CD1c-positive myeloid dendritic cell (primary cell): ENCODE measurements at regions not wholly inside any gene's neighbourhood (a gene's known extent, or its start where the extent isn't known, plus 50 kb on each side); places are given as distances from the start of the nearest gene placed in this dataset.

Experiments
- DNase-seq: peaks from one replicate; pipeline ENCODE4 v3.0.0-alpha.2; 2016; ENCODE audit errors: extremely low spot score

GRCh38 chr15:94893091-94893490 is 661.7 kb downstream of the MCTP2 start:
- no peak for DNase-seq

GRCh38 chr15:94894056-94894455 is 662.7 kb downstream of the MCTP2 start:
- no peak for DNase-seq

- no peak for DNase-seq
Observed at GRCh38 chr15:94909510-94909909, 678.1 kb downstream of the MCTP2 start.

- DNase-seq, result no peak
Observed at GRCh38 chr15:94910166-94910565, 678.8 kb downstream of the MCTP2 start.

- no peak for DNase-seq
Observed at GRCh38 chr15:94912760-94913159, 681.4 kb downstream of the MCTP2 start.

- DNase-seq, result no peak
Observed at GRCh38 chr15:94917068-94917467, 685.7 kb downstream of the MCTP2 start.

GRCh38 chr15:94921936-94922335 is 690.6 kb downstream of the MCTP2 start:
- no peak for DNase-seq

- no peak for DNase-seq
Observed at GRCh38 chr15:94924057-94924456, 692.7 kb downstream of the MCTP2 start.

GRCh38 chr15:94924971-94925598 is 693.7 kb downstream of the MCTP2 start:
- no peak for DNase-seq

GRCh38 chr15:94925680-94926079 is 694.3 kb downstream of the MCTP2 start:
- DNase-seq, result no peak

- no peak for DNase-seq
Observed at GRCh38 chr15:94927003-94927402, 695.6 kb downstream of the MCTP2 start.

GRCh38 chr15:94929282-94929681 is 697.9 kb downstream of the MCTP2 start:
- no peak for DNase-seq

GRCh38 chr15:94930441-94930840 is 699.1 kb downstream of the MCTP2 start:
- no peak for DNase-seq

- no peak for DNase-seq
Observed at GRCh38 chr15:94930960-94931359, 699.6 kb downstream of the MCTP2 start.

GRCh38 chr15:94934440-94934839 is 703.1 kb downstream of the MCTP2 start:
- DNase-seq, result no peak

- no peak for DNase-seq
Observed at GRCh38 chr15:94937242-94937641, 705.9 kb downstream of the MCTP2 start.

GRCh38 chr15:94943888-94944287 is 712.5 kb downstream of the MCTP2 start:
- DNase-seq, result no peak

GRCh38 chr15:94951538-94951937 is 720.2 kb downstream of the MCTP2 start:
- DNase-seq, result no peak

- DNase-seq, result no peak
Observed at GRCh38 chr15:94963953-94964352, 732.6 kb downstream of the MCTP2 start.

GRCh38 chr15:94965593-94965992 is 734.2 kb downstream of the MCTP2 start:
- no peak for DNase-seq

GRCh38 chr15:94968133-94968532 is 736.8 kb downstream of the MCTP2 start:
- DNase-seq, result no peak

GRCh38 chr15:94970096-94970495 is 738.7 kb downstream of the MCTP2 start:
- DNase-seq, result no peak

GRCh38 chr15:94970802-94971201 is 739.4 kb downstream of the MCTP2 start:
- no peak for DNase-seq

- no peak for DNase-seq
Observed at GRCh38 chr15:94972314-94972713, 741.0 kb downstream of the MCTP2 start.
